NT2/D1 (cell line): ENCODE measurements at regions not wholly inside any gene's neighbourhood (a gene's known extent, or its start where the extent isn't known, plus 50 kb on each side); places are given as distances from the start of the nearest gene placed in this dataset.

Source experiments
- SUZ12 ChIP-seq: IDR thresholded peaks from 2 replicates; pipeline ENCODE4 v1.6.1; 2011; ENCODE audit not compliant: insufficient read length, insufficient read depth; ENCODE audit errors: extremely low read depth
- YY1 ChIP-seq: IDR thresholded peaks from 2 replicates; pipeline ENCODE4 v1.6.1; 2011; ENCODE audit not compliant: insufficient read length, insufficient read depth

GRCh38 chr4:23710298-23710697 lies 179.5 kb downstream of the PPARGC1A start:
- TF ChIP-seq YY1 (no peak), SUZ12 (no peak)
